Dermis microvascular lymphatic vessel endothelial cell (primary cell): ENCODE measurements at regions not wholly inside any gene's neighbourhood (a gene's known extent, or its start where the extent isn't known, plus 50 kb on each side); places are given as distances from the start of the nearest gene placed in this dataset.
"Not testable (repeated sequence)": the region's sequence is repeated elsewhere in the genome, so short reads cannot be mapped to it uniquely, and the experiment has no call there.

ENCODE experiments used
- DNase-seq, 2 donors: peaks; one replicate each; pipeline versions ENCODE4 v3.0.0 to v3.0.0-alpha.2; 2010; ENCODE audit warnings: low read depth in 2 of 2

DNA sequence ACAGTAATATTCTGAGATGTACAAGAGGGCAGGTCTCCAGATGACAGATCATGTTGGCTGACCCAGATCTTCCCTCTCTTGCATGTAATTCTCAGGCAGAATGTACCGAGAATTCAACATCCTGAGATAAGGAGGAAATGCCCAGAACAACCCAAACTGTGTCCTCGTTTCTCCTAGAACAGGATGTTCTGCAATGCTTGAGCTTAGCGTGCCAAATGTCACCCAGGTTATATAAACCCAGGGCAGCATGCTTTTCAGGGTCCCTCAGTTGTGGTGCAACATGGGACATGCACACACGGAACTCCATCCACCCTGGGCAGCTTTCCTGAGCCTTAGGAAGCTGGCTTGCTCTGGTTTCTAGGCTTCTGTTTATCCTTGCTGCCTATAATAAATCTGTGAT, 102.1 kb upstream of the CMC1 start:
- no peak for DNase-seq

DNA sequence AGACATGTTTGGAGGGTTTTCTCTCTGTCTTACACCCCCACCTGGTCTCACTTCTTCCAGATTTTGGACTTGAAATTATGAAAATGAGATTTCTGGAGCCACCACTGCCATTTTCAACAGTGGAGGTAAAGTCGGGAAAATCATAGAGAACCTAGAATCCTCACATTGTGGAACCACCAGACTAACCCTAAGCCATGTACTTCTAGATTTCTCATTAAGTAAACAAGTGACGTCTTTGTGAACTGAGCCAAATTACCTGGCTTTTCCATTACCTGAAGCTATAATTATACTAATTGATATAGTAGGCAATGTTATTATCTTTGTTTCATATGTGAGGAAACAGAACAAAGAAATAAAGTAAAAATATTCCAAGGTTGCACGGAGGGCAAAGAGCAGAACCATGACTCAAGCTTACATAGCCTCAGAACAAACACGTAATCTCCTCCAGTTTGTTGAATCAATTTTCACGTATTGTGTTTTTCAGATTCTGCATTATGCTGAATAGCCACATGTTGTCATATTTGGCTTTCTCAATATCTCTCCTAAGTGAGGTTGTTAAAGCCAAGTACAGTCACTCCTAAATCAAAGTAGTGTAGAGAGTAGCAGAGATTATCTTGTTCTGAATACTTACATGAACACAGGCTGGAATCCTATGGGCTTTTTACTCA, 101.3 kb upstream of the CMC1 start:
- no peak for DNase-seq

DNA sequence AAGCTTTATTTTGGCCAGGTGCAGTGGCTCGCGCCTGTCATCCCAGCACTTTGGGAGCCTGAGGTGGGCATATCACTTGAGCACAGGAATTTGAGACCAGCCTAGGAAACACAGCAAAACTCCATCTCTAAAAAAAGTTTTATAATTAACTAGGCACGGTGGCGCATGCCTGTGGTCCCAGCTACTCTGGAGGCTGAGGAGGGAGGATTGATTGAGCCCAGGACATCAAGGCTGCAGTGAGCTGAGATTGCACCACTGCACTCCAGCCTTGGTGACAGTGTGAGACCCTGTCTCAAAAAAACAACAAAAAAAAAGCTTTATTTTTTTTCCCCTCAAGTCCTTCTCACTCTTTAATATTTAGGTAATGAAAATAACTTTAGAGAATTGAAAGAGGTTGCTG, 100.8 kb upstream of the CMC1 start:
- DNase-seq, result no peak

- no peak for DNase-seq
These were observed 91.5 kb upstream of the CMC1 start for GRCh38 chr3:28149960-28150359.

GRCh38 chr3:28150465-28151206, 90.8 kb upstream of the CMC1 start:
- no peak for DNase-seq

DNA sequence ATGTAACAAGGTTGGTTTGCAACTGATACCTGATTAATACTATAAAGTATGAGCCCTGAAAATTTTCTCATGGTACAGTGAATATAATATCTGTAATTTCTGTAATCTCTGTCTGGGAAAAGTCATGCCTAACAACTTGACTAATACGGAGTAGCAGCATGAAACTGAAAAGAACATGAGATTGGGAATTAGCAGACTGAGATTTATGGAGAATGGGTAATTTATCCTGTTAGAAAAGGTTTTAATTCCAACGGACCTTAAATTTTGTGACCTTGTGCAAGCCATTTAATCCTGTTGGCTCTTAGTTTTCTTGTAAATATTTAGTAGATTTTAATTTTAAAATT, 90.2 kb upstream of the CMC1 start:
- DNase-seq, result no peak

GRCh38 chr3:28151608-28152228, 89.7 kb upstream of the CMC1 start:
- DNase-seq, result no peak

DNA sequence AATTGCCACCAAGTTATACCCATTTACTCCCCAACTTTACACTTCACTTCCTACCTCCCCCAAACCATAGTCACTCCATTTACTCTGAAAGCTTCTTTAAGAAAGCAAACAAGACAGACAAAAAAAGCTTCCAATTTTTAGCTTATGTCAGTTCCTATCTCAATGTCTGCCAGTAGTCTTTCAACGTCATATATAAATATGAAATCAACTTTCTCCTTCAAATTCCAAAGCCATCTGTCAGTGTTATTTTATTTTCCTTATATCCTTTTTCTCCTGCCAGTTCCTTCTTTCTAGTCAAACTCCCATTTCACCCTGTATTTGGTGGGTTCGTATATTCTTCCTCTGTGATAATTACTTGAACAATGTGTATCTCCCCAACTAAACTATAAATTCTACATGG, 85.8 kb upstream of the CMC1 start:
- DNase-seq, result no peak

DNA sequence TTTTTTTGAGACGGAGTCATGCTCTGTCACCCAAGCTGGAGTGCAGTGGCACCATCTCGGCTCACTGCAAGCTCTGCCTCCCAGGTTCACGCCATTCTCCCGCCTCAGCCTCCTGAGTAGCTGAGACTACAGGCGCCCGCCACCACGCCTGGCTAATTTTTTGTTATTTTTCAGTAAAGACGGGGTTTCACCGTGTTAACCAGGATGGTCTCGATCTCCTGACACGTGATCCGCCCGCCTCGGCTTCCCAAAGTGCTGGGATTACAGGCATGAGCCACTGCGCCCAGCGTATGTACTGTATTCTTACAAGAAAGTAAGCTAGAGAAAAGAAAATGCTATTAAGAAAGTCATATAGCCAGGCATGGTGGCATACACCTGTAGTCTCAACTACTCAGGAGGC, 84.8 kb upstream of the CMC1 start:
- DNase-seq, result not testable (repeated sequence)

GRCh38 chr3:28171962-28172361, 69.5 kb upstream of the CMC1 start:
- no peak for DNase-seq

DNA sequence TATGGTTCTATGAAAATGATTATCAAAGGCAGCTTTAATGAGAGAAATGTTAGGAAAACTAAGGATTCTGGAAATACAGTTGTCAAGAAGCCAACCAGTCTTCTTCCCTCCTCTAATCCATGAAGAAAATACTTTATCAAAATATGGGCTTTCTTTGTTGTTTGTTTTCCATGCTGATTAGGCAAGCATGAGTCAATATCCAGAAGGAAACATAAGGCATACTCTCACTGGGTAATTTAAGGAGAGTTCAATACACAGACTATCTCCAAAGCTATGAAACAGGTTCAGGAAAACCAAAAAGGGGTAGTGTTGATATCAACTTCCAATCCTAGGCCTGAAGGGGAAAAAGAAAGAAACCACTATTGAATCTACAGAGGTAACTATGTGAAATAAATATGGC, 68.7 kb upstream of the CMC1 start:
- DNase-seq, result no peak

DNA sequence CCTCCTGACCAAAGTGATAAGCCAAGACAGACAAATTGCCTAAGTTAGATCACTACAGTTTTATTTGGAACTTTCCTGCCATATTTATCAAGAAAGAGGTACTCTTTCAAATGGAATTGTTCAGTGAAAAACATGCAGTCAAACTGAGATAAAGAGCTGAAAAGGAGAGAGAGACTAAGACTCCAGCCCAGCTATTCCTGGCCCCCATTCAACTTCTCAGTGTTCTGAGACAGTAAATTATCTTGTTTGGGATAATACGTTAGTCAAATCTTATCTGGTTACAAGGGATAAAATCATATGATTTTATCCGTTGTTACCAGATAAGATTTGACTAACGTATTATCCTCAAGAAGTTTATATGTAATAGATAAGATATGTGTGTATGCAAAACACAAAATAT, 67.6 kb upstream of the CMC1 start:
- DNase-seq, result no peak

- DNase-seq, result no peak
These were observed 54.7 kb upstream of the CMC1 start for GRCh38 chr3:28186748-28187147.

- DNase-seq, result no peak
These were observed 52.7 kb upstream of the CMC1 start for GRCh38 chr3:28188686-28189085.

GRCh38 chr3:28191363-28191762, 50.1 kb upstream of the CMC1 start:
- DNase-seq, result no peak
